HG03139 (cell line): ENCODE measurements at regions not wholly inside any gene's neighbourhood (a gene's known extent, or its start where the extent isn't known, plus 50 kb on each side); places are given as distances from the start of the nearest gene placed in this dataset.
"Not testable (repeated sequence)": the region's sequence is repeated elsewhere in the genome, so short reads cannot be mapped to it uniquely, and the experiment has no call there.

Experiments used
- ATAC-seq: cut with Tn5 transposase; IDR thresholded peaks from one replicate; pipeline ENCODE4 v1.9.1; 2021; ENCODE audit not compliant: unreplicated experiment

DNA sequence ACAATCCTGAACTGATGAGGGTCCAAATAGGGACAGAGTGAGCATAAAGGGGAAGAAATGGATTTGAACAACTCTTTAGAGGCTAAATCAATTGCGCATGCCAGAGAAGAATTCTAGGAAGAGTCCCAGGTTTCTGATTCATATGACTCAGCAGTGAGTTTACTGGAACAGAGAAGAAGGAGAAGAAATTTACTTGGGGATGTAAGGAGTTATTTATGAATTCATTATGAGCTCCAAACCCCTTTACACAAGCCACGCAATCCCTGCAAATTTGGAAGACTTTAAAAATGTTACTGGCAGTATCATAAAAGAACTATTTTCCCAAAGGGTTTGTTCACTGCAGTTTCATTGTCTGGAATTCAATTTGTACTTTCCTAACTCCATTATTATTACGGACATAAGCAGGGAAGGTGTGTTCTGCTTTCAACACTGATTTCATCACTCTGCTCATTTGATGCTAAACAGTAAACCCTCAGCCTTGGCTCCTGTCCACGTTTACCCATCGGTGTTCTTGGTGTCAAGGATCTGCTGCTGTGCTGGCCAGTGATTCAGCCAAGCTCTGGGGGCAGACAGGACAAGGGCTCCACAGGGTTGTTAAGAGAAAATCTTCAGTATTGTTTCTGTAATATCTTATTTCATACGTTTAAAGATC lies 273.7 kb downstream of the HNRNPD start:
- ATAC-seq: no peak

GRCh38 chr4:82097504-82097903 lies 276.3 kb downstream of the HNRNPD start:
- ATAC-seq: no peak

DNA sequence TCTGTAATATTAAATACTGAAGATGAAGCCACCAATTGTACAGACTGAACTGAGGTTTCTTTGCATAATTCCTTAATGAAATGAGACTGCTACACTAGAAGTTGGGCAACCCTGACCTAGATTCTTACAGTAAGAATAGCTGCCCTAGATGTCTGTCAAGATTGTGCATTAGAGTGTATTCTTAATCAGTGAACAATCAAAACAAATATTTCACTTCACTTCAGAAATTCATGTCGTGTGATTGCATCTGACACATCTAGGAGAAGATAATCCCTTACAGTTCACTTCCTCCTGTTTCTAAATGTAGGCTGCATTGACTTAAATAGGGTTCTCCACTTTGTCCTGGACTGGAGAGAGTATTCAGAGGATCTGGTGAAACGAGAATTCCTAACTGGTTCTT lies 283.1 kb downstream of the HNRNPD start:
- ATAC-seq: no peak

- ATAC-seq: no peak
These were observed 289.0 kb downstream of the HNRNPD start for GRCh38 chr4:82084747-82085146.

- ATAC-seq: not testable (repeated sequence)
These were observed 296.3 kb downstream of the HNRNPD start for GRCh38 chr4:82077471-82077995.

DNA sequence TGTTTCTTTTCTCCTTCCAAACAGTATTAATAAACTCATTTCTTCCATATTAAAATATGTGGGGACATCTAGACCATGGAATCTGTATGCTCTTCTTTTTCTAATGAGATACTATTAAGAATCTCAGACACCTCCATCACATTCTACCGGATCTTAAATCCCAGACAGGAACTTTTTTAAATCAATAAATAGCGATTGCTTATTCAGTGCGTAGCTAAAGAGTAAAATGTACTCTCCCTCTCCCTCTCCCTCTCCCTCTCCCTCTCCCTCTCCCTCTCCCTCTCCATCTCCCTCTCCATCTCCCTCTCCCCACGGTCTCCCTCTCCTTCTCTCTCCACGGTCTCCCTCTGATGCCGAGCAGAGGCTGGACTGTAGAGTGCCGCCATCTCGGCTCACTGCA lies 297.0 kb downstream of the HNRNPD start:
- no peak for ATAC-seq

DNA sequence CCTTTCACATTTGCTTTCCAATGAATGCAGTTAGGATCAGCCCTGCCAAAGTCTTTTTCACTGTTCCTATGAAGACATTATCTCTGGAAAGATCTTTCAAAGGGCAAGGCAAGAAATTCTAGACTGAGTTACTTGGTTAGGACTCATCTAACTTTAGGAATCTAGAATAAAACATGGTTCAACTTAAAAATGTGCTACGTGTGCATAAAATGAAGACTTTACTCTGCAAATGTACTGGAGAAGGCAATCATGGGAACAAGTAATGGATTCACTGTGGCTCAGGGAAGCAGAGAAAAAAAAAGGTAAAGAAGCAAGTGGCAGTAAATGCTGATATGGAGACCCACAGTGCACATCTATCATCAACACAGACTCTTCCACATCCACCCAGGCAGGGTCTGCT lies 297.4 kb downstream of the HNRNPD start:
- no peak for ATAC-seq

DNA sequence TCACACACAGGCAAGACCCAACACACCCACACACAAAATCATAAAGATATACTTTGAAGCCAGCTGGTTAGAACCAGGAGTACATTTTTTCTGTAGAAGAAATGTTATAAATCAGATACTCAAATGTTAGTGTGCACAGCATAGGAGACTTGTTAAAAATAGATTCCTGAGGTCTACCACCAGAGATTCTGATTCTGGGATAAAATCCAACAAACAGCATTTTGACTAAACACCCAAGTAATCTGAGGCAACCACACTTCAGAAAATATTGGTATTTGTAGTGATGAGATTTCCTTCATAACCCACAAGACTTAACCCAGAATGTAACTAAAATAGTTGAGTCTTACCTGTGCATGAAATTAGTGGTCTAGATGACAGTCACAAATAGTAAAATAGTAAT lies 301.8 kb downstream of the HNRNPD start:
- ATAC-seq: no peak

- ATAC-seq: no peak
These were observed 303.7 kb downstream of the HNRNPD start for GRCh38 chr4:82069883-82070638.

DNA sequence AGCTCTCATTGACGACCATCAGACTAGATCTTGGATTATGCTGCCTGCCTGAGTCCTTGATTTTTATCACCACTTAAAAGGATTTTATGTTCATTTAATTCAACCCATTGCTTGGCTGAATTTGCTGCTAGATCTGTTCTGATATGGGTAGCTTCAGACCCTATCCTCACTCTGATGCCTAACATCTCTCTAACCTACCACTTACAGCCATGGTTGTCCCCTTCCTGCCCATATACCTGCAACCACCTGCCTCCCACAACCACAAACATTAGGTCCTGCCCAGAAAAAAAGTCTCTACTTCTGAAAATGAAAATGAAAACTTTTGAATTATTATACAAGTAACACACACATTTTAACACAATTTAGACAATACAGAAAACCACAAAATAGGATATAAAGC lies 310.8 kb downstream of the HNRNPD start:
- ATAC-seq: no peak

- no peak for ATAC-seq
These were observed 315.7 kb downstream of the HNRNPD start for GRCh38 chr4:82057990-82058544.

- no peak for ATAC-seq
These were observed 318.6 kb downstream of the HNRNPD start for GRCh38 chr4:82055156-82055555.

GRCh38 chr4:82053396-82053795 lies 320.4 kb downstream of the HNRNPD start:
- ATAC-seq: no peak

DNA sequence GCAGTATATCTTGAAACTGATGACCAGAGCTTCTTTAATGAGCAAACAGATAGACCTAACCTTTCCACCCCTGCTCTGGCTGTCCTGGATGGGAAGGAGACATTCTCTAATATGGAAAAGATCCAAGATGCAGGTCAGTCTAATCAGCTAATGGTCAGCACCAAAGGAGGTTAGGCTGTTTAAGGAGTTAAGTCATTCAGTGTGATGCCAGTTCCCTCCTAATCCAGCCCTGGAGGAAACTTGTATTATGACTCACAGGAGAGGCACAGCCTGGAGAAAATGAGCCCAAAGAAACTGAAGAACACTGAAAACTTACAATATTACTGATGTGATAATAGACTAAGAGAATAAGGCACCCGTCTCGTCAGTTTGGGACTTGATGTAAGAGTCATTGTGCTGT lies 323.0 kb downstream of the HNRNPD start:
- ATAC-seq: no peak

DNA sequence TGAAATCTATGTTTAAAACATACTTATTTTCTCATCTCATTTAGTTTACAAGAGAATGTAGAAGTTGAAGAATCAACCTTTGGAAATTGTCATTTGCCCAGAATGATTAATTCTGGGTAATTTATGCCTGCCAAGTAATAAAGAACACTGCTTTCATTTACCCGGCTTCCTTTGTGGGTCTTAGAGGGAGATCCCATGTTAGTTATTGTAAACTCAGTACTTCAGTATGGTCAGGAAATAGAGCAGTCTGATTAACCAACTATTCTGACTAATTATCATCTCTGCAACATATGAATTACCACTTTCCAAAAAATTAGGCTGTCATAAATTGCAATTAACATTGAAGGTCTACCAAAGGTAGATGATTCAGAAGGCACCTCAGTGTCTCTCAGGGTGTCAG lies 324.5 kb downstream of the HNRNPD start:
- ATAC-seq: no peak

- no peak for ATAC-seq
These were observed 326.1 kb downstream of the HNRNPD start for GRCh38 chr4:82047731-82048130.

GRCh38 chr4:82046796-82047195 lies 327.0 kb downstream of the HNRNPD start:
- no peak for ATAC-seq

- no peak for ATAC-seq
These were observed 328.5 kb downstream of the HNRNPD start for GRCh38 chr4:82045267-82045666.

DNA sequence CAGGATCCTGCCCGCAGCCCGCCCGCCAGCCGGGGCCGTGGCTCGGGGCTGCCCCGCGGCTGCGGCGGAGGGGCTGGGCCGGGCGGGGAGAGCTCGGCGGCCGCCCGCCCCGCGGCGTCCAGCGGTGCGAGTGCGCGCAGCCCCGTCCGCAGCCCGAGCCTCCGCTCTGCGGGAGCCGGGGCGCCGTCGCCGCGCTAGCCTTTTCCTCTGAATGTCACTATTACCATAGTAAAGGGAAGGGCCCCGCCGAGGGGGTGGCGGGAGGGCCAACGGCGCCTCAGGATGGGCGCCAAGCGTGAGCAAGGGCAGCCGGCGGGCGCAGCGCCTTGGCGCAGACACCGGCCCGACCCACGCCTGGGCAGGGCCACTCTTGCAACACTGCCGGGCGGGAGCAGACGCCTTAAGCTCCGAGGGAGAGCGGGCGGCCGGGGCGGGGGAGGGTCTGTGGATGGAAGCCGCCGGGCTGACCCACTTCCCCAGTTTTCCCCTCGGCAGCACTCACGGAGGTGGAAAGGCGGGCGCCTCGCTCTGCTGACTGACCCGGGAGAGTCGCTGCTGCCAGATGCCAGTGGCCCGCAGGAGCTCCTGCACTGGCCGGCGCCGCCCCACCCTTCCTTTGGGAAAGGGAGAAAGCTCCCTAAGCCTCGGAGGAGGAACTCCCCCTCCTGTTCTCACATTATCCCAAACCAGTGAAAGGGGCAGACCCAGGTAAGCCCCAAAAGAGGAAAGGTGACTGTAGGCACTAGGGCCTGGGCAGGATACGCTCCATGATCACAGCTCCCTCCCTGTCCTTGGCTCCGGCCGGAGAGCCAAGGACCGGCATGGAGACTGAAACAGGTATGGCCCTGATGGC lies 329.4 kb downstream of the HNRNPD start:
- ATAC-seq: no peak

- no peak for ATAC-seq
These were observed 330.0 kb downstream of the HNRNPD start for GRCh38 chr4:82043809-82044137.

GRCh38 chr4:82043081-82043808 lies 330.5 kb downstream of the HNRNPD start:
- no peak for ATAC-seq
